ENCODE measurements at regions not wholly inside any gene's neighbourhood (a gene's known extent, or its start where the extent isn't known, plus 50 kb on each side); places are given as distances from the start of the nearest gene placed in this dataset.

- no peak overlapping the region for H3K4me3 ChIP-seq (ENCODE audit: low read depth, low read length)
- DNase-seq (ENCODE audit: low read depth), result no peak
- TF ChIP-seq MYC (IDR thresholded peaks at IDR 0.05; ENCODE audit: low read depth, low read length) (no peak), POLR2A (IDR thresholded peaks at IDR 0.05; ENCODE audit: extremely low read depth, insufficient read length) (no peak), MAX (IDR thresholded peaks at IDR 0.05; ENCODE audit: low read depth, low read length) (no peak), CTCF (IDR thresholded peaks at IDR 0.05; ENCODE audit: low read depth, low read length) (no peak)
These were observed 810.1 kb downstream of the FSCB start for GRCh38 chr14:43697003-43697402.

- no peak for TF ChIP-seq MAX (IDR thresholded peaks at IDR 0.05; ENCODE audit: low read depth, low read length)
- TF ChIP-seq MYC (IDR thresholded peaks at IDR 0.05; ENCODE audit: low read depth, low read length), result no peak
- no peak for TF ChIP-seq CTCF (IDR thresholded peaks at IDR 0.05; ENCODE audit: low read depth, low read length)
- TF ChIP-seq POLR2A (IDR thresholded peaks at IDR 0.05; ENCODE audit: extremely low read depth, insufficient read length), result no peak
- DNase-seq (ENCODE audit: low read depth), result no peak
- no peak overlapping the region for H3K4me3 ChIP-seq (ENCODE audit: low read depth, low read length)
These were observed 814.4 kb downstream of the FSCB start for GRCh38 chr14:43692706-43693105.

GRCh38 chr14:43687921-43688320, 819.2 kb downstream of the FSCB start:
- H3K4me3 ChIP-seq (ENCODE audit: low read depth, low read length), result no peak overlapping the region
- DNase-seq (ENCODE audit: low read depth), result no peak
- no peak for TF ChIP-seq CTCF (IDR thresholded peaks at IDR 0.05; ENCODE audit: low read depth, low read length)
- TF ChIP-seq POLR2A (IDR thresholded peaks at IDR 0.05; ENCODE audit: extremely low read depth, insufficient read length), result no peak
- no peak for TF ChIP-seq MAX (IDR thresholded peaks at IDR 0.05; ENCODE audit: low read depth, low read length)
- no peak for TF ChIP-seq MYC (IDR thresholded peaks at IDR 0.05; ENCODE audit: low read depth, low read length)

GRCh38 chr14:43677581-43677980, 829.5 kb downstream of the FSCB start:
- no peak for DNase-seq (ENCODE audit: low read depth)
- no peak for TF ChIP-seq POLR2A (IDR thresholded peaks at IDR 0.05; ENCODE audit: extremely low read depth, insufficient read length)
- no peak for TF ChIP-seq CTCF (IDR thresholded peaks at IDR 0.05; ENCODE audit: low read depth, low read length)
- no peak for TF ChIP-seq MYC (IDR thresholded peaks at IDR 0.05; ENCODE audit: low read depth, low read length)
- TF ChIP-seq MAX (IDR thresholded peaks at IDR 0.05; ENCODE audit: low read depth, low read length), result no peak
- H3K4me3 ChIP-seq (ENCODE audit: low read depth, low read length), result no peak overlapping the region

- H3K4me3 ChIP-seq (ENCODE audit: low read depth, low read length), result no peak overlapping the region
- DNase-seq (ENCODE audit: low read depth), result no peak
- TF ChIP-seq MAX (IDR thresholded peaks at IDR 0.05; ENCODE audit: low read depth, low read length), result no peak
- TF ChIP-seq CTCF (IDR thresholded peaks at IDR 0.05; ENCODE audit: low read depth, low read length), result no peak
- no peak for TF ChIP-seq POLR2A (IDR thresholded peaks at IDR 0.05; ENCODE audit: extremely low read depth, insufficient read length)
- TF ChIP-seq MYC (IDR thresholded peaks at IDR 0.05; ENCODE audit: low read depth, low read length), result no peak
These were observed 832.8 kb downstream of the FSCB start for GRCh38 chr14:43674273-43674672.

Data from NB4 (cell line).